Vagina (tissue), 2 donors: ENCODE measurements at regions not wholly inside any gene's neighbourhood (a gene's known extent, or its start where the extent isn't known, plus 50 kb on each side); places are given as distances from the start of the nearest gene placed in this dataset.

Source experiments
- CTCF ChIP-seq, 3 experiments: fragments of 450-650 bp in 2 of 3; fragments of 200-600 bp in 1 of 3; sonication (generic) in 1 of 3; IDR thresholded peaks; one replicate each; pipeline ENCODE4 v1.5.1; 2017 to 2019; ENCODE audit warnings: antibody characterized with exemption in 3 of 3, mild to moderate bottlenecking in 2 of 3, moderate library complexity in 2 of 3
- POLR2AphosphoS5 ChIP-seq, 2 donors: sonication (generic); formaldehyde crosslinking; IDR thresholded peaks; one replicate each; pipeline ENCODE4 v1.9.0; 2017; ENCODE audit warnings: antibody characterized with exemption in 2 of 2, mild to moderate bottlenecking in 2 of 2, low read depth in 1 of 2; ENCODE audit not compliant: insufficient read depth in 1 of 2

- TF ChIP-seq CTCF (IDR thresholded peaks at IDR 0.05) (no peak), POLR2AphosphoS5 (IDR thresholded peaks at IDR 0.05; ENCODE audit: insufficient read depth in 1 of 2, low read depth in 1 of 2) (no peak)
These were observed 121.3 kb upstream of the ODAD2 start for GRCh38 chr10:28120043-28120749.
